SIG-M5 treated with dmso at 0.1 percent for 504 hours (cell line): ENCODE measurements at regions not wholly inside any gene's neighbourhood (a gene's known extent, or its start where the extent isn't known, plus 50 kb on each side); places are given as distances from the start of the nearest gene placed in this dataset.

Experiments
- DNase-seq: peaks from one replicate; lab custom pipeline; 2025; ENCODE audit not compliant: unreplicated experiment; lab: John Stamatoyannopoulos, UW

- no peak for DNase-seq
These were observed 871.6 kb upstream of the GJE1 start for GRCh38 chr6:141261016-141261671.

GRCh38 chr6:141260627-141261015 lies 872.1 kb upstream of the GJE1 start:
- no peak for DNase-seq

DNA sequence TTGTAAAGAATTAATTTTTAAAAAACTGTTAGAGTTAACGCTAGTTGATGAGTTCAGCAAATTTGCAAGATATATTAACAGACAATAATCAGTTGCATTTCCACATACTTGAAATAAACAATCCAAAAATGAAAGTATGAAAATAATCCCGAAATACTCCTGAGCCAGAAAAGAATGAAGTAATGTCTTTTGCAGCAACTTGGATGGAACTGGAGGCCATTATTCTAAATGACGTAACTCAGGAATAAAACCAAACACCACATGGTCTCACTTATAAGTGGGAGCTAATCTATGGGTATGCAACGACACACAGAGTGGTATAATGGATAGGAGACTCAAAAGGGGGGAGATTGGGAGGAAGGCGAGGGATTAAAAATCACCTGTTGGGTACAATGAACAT lies 872.9 kb upstream of the GJE1 start:
- no peak for DNase-seq

DNA sequence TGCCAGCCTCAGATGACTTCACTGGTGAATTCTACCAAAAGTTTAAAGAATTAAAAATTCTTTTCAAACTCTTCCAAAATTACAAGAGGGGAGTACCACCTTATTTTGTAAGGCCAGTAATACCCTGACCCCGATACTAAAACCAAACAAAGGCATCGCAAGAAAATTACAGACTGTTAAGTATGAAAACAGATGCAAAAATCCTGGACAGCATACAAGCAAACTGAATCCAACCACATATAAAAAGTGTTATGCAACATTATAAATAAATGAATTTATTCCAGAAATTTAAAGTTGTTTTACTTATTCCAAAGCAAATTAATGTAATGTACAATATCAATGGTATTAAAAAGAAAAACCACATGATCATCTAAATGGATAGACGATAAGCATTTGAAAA lies 873.6 kb upstream of the GJE1 start:
- DNase-seq: no peak

DNA sequence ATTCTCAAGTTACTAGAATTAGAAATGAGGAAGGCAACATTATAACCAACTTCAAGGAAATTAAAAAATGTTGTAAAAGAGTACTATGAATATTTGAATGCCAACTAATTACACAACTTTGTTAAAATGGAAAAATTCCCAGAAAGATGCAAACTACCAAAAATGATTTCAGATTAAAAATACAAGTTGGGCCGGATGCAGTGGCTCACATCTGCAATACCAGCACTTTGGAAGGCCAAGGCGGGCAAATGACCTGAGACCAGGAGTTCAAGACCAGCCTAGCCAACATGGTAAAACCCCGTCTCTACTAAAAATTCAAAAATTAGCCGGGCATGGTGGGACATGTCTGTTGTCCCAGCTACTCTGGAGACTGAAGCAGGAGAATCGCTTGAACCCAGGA lies 874.2 kb upstream of the GJE1 start:
- DNase-seq: no peak

- no peak for DNase-seq
These were observed 878.4 kb upstream of the GJE1 start for GRCh38 chr6:141254336-141254735.

DNA sequence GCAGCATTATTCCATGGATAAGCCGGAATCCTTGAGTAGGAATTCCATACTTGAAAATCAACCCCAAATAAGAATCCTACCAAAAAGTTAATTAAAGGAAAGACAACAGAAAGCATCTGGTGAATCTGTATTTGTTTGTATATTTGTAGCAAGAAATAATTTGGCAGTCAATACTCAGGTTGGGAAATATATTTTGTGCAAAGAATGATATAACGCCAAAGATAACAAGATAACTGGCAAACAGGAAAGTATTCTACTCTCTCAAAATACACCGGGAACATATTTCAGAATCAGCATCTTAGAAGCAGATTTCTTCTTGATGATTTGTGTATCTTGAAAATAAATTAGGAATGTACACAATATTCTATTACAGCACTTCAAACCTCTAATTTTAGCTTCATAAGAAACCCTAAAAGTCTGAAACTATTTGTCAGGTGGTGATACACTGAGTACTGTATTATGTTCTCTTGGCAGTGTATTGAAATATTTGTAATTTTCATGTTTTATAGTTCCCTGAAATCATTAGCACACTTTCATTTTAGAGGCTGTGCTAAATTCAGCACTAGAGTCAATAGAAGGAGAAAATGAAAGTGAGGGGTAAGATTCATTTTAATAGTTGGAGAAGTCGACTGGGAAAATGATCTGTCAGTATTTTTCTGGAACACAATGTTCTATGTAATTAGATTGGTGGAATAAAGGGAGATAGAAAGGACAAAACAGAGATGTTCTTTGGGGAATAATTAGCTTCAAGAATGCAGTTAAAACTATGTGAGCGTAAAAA lies 879.7 kb upstream of the GJE1 start:
- no peak for DNase-seq

- no peak for DNase-seq
These were observed 881.4 kb upstream of the GJE1 start for GRCh38 chr6:141251286-141251685.

GRCh38 chr6:141248021-141248799 lies 884.5 kb upstream of the GJE1 start:
- DNase-seq: no peak

DNA sequence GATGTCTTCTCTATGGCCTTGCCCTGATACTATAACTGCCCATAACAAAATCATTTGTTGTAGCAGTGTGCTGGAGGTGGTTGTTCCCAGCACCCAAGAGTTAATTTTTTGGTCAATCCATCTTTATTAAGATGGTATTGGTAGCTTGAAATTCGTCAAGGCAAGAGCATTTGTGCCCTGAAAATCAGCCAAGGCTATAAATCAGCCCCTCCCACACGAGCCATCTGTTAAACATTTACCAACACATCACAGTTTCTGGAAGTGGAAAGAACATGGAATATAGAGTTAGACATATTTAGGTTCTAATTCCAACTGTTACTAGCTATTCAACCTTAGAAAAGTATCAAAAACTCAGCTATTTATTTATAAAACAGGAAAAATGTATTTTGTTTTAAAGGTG lies 888.4 kb upstream of the GJE1 start:
- no peak for DNase-seq

GRCh38 chr6:141242957-141243356 lies 889.8 kb upstream of the GJE1 start:
- no peak for DNase-seq

GRCh38 chr6:141229296-141229695 lies 903.4 kb upstream of the GJE1 start:
- DNase-seq: no peak

DNA sequence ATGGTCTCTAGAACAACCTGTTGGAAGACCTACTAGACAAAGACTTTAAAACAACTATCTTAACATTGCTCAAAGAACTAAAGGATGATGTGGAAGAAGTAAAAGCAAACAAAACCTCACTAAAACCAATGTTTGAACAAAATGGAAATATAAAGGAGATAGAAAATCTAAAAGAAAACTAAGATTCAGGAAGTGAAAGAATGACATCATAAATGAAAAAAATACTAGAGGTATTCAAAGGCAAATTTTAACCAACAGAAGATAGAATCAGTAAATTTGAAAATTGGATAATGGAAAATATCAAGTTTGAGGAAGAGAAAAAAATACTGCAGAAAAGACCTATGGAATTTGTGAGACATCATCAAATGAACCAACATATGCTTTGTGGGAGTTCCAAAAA lies 914.1 kb upstream of the GJE1 start:
- DNase-seq: no peak

- no peak for DNase-seq
These were observed 916.0 kb upstream of the GJE1 start for GRCh38 chr6:141216726-141217125.

- DNase-seq: no peak
These were observed 920.4 kb upstream of the GJE1 start for GRCh38 chr6:141212296-141212695.

GRCh38 chr6:141211845-141212244 lies 920.9 kb upstream of the GJE1 start:
- no peak for DNase-seq

GRCh38 chr6:141210901-141211300 lies 921.8 kb upstream of the GJE1 start:
- no peak for DNase-seq

DNA sequence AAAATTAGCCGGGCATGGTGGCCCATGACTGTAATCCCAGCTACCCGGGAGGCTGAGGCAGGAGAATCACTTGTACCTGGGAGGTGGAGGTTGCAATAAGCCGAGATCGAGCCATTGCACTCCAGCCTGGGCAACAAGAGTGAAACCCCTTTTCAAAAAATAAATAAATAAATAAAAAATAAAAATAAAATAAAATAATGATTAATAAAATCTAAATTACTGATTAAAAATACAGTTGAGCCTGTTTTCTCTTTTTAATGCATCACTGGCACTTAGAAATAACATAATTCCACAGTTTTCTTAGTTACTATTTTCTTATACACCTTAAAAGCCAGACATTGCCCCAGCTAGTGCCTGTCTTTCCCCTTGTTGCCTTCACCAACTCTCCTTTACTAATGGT lies 922.8 kb upstream of the GJE1 start:
- no peak for DNase-seq

DNA sequence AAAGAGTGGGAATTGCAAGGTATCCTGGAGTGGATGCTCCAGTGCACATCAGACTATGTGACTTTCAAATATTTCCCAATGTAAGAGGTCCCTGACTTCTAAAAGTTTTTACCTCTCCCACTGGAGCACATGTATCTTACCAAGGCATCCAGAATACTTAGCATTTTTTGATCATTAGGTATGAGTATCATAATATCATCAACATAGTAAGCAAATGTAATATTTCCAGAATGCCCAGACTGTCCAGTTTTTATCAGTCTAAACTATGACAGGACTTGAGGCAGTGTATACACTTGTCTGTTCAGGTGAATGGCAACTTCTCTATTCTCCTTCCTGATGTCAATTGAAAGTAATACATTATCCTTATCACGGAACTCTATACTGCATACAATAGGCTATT lies 924.6 kb upstream of the GJE1 start:
- no peak for DNase-seq

DNA sequence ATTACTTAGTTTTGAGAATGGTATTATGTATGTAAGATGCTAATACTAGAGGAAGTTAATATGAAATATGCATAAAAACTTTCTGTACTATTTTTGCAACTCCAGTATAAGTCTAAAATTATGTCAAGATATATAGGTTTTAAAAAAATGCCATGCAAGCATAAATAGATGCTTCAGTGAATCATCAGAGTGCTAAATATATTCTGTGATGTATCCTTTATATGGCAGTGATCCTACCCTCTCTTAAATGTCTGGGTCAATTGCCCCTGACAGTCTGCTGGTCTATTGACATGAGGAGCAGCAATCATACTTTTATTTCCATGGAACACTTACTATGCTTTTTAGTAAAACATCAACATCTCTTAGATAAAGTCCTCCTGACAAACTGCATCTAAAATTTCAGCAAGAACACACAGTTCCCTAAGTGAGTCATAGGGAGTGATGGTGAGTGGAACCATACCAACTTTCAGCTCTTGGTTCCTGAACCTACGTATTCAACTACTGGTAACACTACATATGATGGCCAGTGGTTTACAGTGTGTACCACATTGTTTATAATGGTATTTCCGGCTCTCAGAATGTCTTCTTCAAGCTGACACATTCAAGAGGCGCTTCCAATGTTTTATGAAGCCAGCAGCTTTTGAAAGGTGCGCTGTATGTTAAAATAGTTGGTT lies 928.7 kb upstream of the GJE1 start:
- no peak for DNase-seq

DNA sequence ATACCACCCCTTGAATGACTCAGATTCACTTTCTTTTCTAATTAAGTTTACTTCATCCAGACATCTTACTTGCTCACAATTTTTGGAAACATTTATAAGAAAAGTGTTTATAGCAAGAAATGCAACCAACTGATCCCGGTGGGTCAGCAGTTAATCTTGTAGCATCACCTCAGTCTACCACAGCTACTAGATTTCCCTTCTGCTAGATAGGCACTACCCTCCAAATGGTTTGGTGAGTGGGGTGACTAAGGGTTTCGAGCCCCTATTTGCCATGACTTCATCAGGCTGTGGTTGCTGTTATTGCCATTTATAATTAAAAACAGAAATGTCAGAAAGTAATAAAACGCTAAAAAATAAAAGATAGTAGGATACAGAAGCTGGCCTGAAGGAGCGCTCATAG lies 930.1 kb upstream of the GJE1 start:
- DNase-seq: no peak

- no peak for DNase-seq
These were observed 933.7 kb upstream of the GJE1 start for GRCh38 chr6:141199074-141199473.
